ENCODE measurements at regions not wholly inside any gene's neighbourhood (a gene's known extent, or its start where the extent isn't known, plus 50 kb on each side); places are given as distances from the start of the nearest gene placed in this dataset.
"Not testable (repeated sequence)": the region's sequence is repeated elsewhere in the genome, so short reads cannot be mapped to it uniquely, and the experiment has no call there.

DNA sequence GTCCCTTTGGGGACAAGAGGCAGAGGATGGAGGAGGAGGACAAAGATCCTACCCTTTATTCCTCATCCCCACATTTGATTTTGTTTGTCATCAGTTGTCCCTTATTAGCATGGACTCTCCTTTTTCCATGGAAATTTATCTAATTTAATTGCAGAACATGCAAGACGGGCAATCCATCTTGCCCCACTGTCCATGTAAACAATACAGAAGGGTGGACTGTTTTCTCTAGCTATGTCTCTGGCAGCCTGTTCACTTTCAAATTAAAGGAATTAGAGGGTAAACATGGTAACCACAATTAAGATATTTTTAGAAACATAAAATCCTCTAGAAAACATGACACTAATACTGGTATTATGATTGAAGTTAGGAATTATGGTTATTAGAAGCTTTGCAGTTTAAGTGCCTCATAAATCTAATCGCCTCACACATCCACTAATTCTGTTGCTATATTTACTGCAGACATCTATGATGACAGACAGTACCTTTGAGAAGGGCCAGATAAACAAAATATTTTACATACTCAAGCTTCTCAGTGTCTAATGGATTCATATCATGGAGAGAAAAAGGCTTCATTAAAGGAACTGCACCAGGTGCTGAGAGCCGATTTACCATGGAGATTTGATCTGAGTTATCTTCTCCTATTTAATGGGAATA, 215.5 kb downstream of the LNPK start:
- no peak for DNase-seq
- intact Hi-C loops (cut with DNase I), result no loop called here

DNA sequence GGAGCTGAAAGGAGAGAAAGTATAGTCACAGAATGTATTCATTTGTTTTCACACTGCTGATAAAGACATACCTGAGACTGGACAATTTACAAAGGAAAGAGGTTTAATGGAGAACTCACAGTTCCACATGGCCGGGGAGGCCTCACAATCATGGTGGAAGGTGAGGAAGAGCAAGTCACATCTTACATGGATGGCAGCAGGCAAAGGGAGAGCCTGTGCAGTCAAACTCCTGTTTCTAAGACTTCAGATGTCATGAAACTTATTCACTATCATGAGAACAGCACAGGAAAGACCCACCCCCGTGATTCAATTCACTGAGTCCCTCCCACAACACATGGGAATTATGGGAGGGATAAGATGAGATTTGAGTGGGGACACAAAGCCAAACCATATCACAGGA, 224.7 kb downstream of the LNPK start:
- intact Hi-C loops (cut with DNase I); DNase-seq: not testable (repeated sequence)

DNA sequence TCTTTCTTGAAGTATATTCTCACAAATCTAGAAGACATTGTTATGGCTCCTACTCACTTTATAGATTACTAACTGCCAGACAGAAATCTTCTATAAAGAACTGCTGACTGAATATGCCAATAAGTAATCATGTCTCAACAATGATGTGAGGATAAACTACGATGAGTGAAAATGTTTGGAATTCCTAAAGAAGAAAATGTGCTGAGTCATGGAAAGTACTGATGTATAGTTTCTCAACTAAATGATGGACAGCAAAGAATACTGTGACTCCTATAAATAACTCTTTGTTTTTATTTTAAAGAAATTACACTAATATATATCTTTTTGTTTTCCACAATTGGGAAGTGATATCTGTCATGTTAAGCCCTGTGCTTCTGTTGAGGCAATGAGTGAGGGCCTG, 232.9 kb downstream of the LNPK start:
- no peak for DNase-seq

DNA sequence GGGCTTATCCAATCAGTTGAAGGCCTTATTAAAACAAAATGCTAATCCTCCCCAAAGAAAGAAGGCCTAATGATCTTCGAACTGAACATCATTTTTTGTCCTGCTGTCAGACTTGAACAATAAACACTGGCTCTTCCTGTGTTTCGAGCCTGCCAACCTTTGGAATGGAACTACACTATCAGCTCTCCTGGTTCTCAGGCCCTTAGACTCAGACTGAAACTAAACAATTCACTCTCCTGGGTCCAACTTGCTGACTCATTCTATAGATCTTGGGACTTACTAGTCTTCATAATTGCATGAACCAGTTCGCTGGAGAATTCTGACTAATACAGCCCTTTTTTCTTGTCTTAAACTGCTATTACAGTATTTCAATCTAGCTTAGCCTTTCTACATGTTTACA, 235.2 kb downstream of the LNPK start:
- no peak for DNase-seq
- intact Hi-C loops (cut with DNase I), result no loop called here

More for the DNA sequence above, 232.9 kb downstream of the LNPK start:
- intact Hi-C loops (cut with DNase I), result no loop called here

DNA sequence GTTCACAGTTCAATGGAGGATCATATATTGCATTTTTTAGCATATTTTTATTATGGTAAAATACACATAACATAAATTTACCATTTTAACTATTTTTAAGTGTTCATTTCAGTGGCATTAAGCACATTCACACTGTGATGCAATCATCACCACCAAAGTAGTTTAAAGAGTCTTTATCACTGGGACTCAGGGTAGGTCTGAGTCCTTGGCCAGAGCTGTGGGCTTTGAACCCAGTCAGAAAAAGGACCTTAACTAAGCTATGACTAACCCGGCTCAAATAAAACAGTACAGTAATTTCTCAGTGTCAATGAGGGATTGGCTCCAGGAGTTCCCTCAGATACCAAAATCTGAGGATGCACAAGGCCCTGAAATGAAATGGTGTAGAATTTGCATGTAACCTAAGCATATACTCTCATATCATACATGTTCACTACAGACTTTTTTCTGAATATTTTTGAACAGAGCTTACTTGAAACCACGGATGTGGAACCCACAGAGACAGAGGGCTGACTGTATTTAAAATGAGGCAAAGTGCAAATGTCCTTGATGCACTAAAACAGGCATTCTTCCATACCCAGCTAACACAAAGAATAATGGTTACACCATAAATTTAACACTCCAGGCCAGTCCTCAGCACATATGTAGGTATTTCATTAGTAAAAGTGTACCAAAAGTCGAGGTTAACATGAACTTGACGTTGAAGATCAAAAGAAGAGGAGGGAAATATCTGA, 246.2 kb downstream of the LNPK start:
- intact Hi-C loops (cut with DNase I), result no loop called here

DNA sequence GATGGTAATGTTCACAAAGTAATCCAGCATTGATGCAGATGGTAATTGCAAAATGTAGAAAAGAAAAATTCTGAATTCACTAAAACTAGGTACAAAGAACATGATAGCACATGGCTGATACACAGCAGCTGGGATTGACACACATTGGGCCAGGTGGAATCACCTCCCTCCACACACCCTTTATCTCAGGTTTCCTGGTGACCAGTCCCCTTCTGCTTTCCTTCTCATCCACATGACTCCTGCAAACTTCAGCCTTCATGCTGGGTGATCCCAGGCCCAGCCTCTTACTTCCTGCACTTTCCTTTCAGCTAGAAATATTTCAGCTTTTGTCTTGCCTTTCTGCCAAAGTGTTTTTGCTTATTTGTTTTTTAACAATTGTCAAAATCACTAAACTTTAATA, 246.9 kb downstream of the LNPK start:
- intact Hi-C loops (cut with DNase I), result no loop called here
- no peak for DNase-seq

More for the DNA sequence above, 246.2 kb downstream of the LNPK start:
- no peak for DNase-seq

DNA sequence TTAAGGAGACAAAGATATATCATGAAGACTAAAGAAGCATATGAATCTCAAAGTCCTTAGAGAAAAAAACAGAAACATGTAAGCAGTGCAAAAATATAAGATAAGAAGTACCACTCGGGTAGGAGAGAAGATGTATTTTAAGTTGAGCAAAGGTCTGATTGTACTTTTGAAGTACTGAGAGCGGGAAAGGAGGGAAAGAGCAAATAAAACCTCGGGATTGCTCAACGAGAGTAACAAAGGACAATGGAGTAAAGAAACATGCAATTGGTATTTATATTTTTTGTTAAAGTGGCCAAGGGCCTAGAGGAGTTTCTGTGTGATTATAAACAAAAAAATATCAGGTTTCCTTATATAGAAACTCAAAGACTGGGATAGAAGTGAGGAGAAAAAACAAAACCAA, 251.9 kb downstream of the LNPK start:
- intact Hi-C loops (cut with DNase I), result no loop called here
- DNase-seq, result no peak

DNA sequence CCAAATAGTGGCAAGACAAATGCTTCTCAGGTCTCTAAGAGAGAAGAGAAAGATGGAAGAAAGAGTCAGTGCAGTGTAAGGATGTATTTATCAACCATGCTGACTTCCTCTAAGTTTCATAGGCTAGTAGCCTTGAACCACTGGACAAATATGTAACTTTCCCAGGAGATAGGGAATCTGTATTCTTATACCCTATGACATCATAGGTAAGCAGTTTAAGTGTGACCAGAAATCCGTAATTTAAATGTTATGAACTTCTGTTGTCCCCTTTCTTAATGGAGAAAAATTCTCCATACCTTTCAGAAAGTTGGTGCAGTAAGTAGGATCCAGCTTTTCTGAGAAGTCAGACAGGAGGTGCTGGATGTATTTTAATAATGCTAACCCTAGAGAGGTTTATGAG, 256.2 kb downstream of the LNPK start:
- intact Hi-C loops (cut with DNase I), result no loop called here
- no peak for DNase-seq

DNA sequence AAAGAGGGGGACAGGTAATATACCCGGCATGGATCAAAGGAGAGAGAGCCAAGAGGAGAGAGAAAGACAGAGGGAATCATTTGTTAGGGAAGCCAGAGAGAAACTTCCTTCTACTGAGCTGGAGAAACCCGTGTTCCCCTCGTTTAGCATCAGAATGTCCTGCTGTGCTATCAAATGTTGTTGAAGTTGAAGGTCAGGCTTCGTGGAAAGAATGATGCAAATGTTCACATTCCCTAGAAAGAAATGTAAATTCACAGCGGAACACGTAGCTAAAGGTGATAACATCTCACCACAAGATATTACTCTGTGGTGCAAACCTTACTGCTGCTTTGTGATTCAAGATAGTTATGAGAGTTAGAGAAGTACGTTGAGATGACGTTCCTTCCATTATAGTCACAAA, 258.1 kb downstream of the LNPK start:
- intact Hi-C loops (cut with DNase I), result no loop called here
- DNase-seq, result no peak

DNA sequence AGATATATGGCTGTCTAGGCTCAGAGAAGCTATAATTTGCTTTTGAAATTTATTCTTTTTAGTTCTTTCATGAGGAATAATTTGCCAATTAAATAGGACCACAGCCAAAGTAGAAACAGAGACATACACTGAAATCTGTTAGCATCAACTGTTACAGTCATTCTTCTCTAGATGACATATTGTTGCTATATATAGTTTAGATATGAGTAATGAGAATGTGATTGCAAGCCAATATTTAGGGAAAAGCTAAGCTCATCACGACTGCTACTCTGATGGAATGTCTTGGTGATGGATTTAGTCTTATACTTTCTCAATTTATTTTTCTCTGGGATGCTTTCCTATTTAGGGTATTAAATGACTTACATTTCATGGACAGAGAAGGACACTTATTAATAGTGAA, 259.1 kb downstream of the LNPK start:
- no peak for DNase-seq
- intact Hi-C loops (cut with DNase I), result no loop called here

DNA sequence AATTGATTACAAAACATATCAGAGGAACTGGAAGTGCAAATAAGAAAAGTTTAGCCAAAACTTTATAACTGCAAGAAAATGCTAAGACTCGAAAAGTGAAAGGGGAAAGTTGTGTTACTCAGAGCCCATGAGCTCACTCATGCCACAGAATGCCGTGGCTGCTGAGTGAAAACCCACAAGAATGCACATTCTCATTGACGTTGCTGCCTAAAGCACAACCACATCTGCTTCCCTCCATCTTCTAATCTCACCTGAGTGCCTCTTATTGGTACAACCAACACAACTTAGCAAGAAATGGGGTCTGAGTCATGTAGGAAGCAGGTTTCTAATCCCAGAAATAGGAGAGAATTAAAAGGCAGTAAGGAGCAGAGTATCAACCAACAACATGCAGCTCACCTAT, 259.7 kb downstream of the LNPK start:
- no peak for DNase-seq
- intact Hi-C loops (cut with DNase I), result no loop called here

DNA sequence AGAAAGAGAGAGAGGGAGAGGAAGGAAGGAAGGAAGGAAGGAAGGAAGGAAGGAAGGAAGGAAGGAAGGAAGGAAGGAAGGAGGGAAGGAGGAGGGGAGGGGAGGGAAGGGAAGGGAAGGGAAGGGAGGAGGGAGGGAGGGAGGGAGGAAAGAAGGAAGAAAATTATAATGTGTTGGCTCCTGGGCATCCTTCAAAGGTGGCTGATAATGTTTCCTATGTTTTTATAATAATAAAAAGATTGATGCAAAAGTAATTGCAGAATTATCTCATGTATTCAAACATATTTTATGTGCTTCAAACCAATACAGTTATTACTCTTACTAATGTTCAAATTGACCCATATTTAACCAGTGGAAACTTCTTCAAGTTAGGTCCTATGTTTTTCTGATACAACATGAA, 260.9 kb downstream of the LNPK start:
- intact Hi-C loops (cut with DNase I), result no loop called here
- no peak for DNase-seq

DNA sequence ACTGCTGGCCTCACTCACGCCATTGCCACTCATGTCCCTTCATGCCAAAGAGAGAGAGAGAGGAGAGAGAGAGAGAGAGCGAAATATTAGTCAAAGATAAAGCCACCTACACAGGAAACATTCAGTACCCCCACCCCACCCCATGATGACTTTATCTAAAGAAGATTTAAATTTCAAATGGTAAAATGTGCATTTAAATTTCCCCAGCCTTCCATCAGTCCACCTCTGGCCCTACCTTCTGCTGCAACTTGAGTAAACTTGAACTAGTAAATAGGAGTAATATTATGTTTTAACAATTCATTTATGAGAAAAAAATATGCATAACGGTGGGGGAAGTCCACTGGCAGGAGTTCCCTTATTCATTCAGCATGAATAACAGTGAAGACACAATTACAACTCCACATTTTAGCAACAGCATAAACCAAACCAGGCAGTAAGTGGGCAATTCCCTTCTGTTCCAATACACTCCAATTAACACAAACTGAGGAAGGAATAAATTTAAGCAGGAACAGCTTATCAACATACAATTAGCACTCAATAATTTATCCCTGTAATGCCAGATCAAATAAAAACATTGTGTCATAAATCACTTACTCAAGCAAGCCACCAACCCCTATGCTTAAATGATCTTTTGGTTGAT, 264.2 kb downstream of the LNPK start:
- DNase-seq, result no peak
- intact Hi-C loops (cut with DNase I), result no loop called here

DNA sequence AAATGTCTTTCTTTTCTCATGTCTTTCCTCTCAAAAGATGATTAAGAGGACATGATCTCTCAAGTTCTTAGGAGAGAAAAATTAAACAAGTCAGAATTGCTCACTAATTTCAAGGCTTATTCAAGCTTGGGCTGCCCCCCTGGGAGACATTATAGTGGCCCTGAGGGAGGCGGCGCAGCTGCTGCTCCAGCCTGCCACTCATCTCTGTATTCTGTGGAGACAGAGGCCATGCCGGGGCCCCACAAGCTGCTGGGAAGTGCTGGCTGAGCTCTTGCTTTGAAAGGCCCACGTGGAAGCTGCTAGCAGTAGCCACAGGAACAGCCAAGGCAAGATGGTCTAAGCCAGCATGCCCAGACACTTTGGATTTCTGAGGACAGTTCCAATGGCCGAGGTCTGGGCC, 267.4 kb downstream of the LNPK start:
- intact Hi-C loops (cut with DNase I), result no loop called here
- DNase-seq, result peak in 1 of 10 donors; percentile 67

DNA sequence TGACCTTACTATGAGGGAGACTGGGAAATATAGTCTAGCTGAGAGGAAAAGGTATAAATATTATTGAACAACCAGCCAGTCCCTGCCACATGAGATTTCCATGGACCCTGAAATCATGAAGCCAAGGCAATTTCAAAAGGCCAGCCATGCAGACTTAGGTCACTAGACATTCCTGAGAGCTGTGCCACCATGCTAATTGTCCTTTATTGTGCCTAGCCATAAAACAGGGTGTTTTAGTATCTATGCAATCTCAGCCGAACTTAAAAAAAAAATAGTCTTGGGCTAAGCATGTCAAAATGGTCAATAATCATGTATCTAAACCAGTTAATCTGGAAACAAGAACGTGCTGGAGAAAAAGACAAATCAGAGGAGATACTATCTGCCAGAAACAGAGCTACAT, 269.5 kb downstream of the LNPK start:
- intact Hi-C loops (cut with DNase I), result no loop called here
- DNase-seq, result no peak

DNA sequence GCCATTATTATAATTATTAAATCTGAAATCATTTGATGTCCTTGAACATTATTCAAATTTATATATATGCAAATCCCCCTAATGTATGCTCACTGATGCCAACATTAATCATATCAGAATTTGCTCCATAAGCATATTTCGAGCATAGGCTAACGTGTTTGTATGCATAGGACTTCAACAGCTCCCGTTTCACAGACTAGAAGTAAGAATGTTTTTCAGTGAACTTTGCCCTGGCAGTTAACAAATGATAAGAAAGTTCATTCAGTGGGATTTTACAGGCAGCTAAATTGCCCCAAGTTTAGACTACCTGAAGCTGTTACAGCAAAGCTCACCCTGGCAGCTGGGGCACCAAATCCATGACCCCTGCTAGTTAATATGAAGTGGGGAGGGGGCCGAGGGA, 272.0 kb downstream of the LNPK start:
- intact Hi-C loops (cut with DNase I), result no loop called here
- DNase-seq, result no peak

DNA sequence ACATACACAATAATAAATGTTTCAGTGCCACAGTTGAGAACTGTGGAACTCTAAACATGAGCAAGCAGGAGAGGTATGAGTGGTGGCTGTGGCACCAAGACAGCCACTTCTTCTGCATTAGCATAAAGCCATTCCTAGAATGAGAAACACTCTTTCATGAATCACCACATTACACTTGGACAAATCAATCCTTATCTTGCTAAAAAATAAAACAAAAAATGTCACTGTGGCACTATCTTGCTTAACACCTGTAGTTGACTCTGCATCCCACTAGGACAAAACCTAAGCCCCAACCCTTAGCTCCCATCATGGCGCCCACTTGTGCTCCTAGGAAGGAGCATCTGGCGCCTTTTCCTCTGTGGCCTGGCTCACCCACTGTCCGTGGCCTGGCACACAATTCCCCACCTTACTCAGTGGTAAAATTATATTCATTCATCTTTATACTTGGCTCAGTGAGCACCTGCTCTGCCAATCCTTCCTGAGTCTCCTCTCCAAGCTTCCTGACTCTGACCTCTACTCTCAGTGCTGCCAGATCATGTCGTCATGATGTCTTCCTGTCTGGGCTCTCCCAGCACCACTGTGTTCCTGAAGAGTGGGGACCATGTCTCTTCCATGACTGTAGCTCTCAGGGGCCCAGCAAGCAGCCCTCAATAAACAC, 272.9 kb downstream of the LNPK start:
- intact Hi-C loops (cut with DNase I), result no loop called here
- DNase-seq, result no peak

DNA sequence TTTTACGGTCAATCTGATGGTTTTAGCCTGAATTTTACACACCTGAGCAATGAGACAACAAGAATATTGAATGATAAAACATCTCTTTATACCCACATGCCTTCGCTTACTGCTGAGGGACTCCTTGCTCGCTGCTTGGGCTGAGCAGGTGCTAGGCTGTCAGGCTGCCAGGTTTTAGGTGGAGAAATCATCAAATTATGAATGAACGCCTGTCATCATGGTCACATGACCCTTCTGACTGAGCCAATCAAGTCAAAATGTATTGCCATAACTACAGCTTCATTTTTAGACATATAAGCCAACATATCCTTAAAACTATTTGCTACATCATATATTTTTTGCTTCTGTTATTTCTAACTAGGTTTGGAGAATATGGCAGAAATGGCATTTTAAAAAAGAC, 274.0 kb downstream of the LNPK start:
- intact Hi-C loops (cut with DNase I), result no loop called here
- no peak for DNase-seq

DNA sequence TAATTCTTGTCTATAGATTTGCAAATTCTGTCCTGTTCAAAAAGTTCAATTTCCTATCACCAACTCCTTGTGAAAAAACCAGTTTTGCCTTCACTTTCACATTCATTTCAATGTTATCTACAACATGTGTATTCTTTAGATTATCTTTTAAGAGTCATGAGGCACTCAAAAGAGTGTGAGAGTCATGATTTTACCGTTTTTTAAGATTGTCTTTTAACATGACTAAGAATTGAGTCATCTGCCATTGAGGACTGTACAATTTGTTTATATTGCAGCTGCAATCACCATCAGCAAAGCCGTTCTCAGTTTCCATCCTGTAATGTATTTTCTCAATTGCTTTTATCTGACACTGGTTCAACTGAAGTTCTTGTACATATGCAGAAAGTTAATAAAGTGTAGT, 275.8 kb downstream of the LNPK start:
- no peak for DNase-seq
- intact Hi-C loops (cut with DNase I), result no loop called here

DNA sequence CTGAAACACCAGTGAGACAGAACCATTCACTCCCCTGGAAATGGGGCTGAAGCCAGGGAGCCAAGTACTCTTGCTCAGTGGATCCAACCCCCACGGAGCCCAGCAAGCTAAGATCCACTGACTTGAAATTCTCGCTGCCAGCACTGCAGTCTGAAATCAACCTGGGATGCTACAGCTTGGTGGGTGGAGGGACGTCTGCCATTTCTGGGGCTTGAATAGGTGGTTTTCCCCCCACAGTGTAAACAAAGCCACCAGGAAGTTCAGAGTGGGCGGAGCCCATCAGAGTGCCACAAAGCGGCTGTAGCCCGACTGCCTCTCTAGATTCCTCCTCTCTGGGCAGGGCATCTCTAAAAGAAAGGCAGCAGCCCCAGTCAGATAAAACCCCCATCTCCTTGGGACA, 292.8 kb downstream of the LNPK start:
- no peak for DNase-seq
- intact Hi-C loops (cut with DNase I), result no loop called here

DNA sequence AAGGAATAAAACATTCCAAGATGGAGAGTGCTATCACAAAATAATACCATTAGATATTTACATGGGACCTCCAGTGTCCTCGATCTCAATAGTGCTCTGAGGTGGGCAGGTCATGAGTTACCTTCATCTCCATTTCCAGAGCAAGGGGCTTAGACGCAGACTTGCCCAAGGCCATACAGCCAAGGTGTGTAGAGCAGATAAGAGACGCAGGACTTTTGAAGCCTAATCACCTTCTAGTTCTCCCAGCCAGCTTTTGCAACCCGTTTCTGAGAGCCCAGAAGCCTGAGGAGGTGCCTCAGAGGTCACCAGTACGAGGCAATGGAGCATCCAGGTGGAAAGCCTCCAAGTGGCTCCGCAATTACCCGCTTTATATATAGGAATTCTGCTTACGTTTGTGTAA, 294.7 kb downstream of the LNPK start:
- intact Hi-C loops (cut with DNase I), result no loop called here
- DNase-seq, result no peak

DNA sequence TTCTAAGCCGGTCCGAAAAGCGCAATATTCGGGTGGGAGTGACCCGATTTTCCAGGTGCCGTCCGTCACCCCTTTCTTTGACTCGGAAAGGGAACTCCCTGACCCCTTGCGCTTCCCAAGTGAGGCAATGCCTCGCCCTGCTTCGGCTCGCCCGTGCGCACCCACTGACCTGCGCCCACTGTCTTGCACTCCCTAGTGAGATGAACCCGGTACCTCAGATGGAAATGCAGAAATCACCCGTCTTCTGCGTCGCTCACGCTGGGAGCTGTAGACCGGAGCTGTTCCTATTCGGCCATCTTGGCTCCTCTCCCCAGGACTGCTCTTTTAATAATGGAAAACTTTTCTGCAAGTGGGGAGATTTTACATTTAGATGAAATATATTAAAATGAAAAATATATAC, 297.5 kb downstream of the LNPK start:
- peak in 1 of 10 donors; percentile 49 for DNase-seq
- intact Hi-C loops (cut with DNase I), result not testable (repeated sequence)

Data from posterior cingulate gyrus (tissue), 11 donors.